ENCODE measurements at regions not wholly inside any gene's neighbourhood (a gene's known extent, or its start where the extent isn't known, plus 50 kb on each side); places are given as distances from the start of the nearest gene placed in this dataset.

GRCh38 chr6:25150863-25151262 lies 128.3 kb upstream of the CARMIL1 start (continued):
- no peak for TF ChIP-seq POU6F1 (CRISPR knock-in tag; IDR thresholded peaks at IDR 0.05; ENCODE audit: borderline replicate concordance, low read depth)
- no peak for TF ChIP-seq ZNF8 (CRISPR knock-in tag; IDR thresholded peaks at IDR 0.05)
- no peak for TF ChIP-seq GLIS3 (CRISPR knock-in tag; IDR thresholded peaks at IDR 0.05)
- TF ChIP-seq CSRNP3 (CRISPR knock-in tag; IDR thresholded peaks at IDR 0.05): no peak
- no peak for TF ChIP-seq ARNTL (CRISPR knock-in tag; IDR thresholded peaks at IDR 0.05; ENCODE audit: borderline replicate concordance, low read depth)
- TF ChIP-seq SNAI2 (CRISPR knock-in tag; IDR thresholded peaks at IDR 0.05): no peak
- TF ChIP-seq TCF4 (CRISPR knock-in tag; IDR thresholded peaks at IDR 0.05; ENCODE audit: borderline replicate concordance): no peak

- TF ChIP-seq ESRRG (CRISPR knock-in tag; IDR thresholded peaks at IDR 0.05) (no peak), TSHZ2 (CRISPR knock-in tag; IDR thresholded peaks at IDR 0.05) (no peak), SNAI2 (CRISPR knock-in tag; IDR thresholded peaks at IDR 0.05) (no peak), ISL1 (CRISPR knock-in tag; IDR thresholded peaks at IDR 0.05) (no peak), CSDC2 (CRISPR knock-in tag; IDR thresholded peaks at IDR 0.05) (no peak), CREB5 (CRISPR knock-in tag; IDR thresholded peaks at IDR 0.05; ENCODE audit: low read depth) (no peak), ZNF565 (CRISPR knock-in tag; conservative IDR thresholded peaks at IDR 0.05; ENCODE audit: low read depth) (no peak), TCF4 (CRISPR knock-in tag; IDR thresholded peaks at IDR 0.05; ENCODE audit: borderline replicate concordance) (no peak), OSR1 (CRISPR knock-in tag; IDR thresholded peaks at IDR 0.05) (no peak), ARNTL (CRISPR knock-in tag; IDR thresholded peaks at IDR 0.05; ENCODE audit: borderline replicate concordance, low read depth) (no peak)
- ATAC-seq: no peak
Observed at GRCh38 chr6:25153079-25153478, 126.1 kb upstream of the CARMIL1 start.

GRCh38 chr6:25154034-25154596 lies 125.1 kb upstream of the CARMIL1 start:
- no peak for ATAC-seq
- TF ChIP-seq CREB5 (CRISPR knock-in tag; IDR thresholded peaks at IDR 0.05; ENCODE audit: low read depth): no peak
- TF ChIP-seq OSR1 (CRISPR knock-in tag; IDR thresholded peaks at IDR 0.05): no peak
- no peak for TF ChIP-seq ZC3H10 (CRISPR knock-in tag; IDR thresholded peaks at IDR 0.05)
- TF ChIP-seq ISL1 (CRISPR knock-in tag; IDR thresholded peaks at IDR 0.05): no peak
- TF ChIP-seq TOX (CRISPR knock-in tag; IDR thresholded peaks at IDR 0.05; ENCODE audit: borderline replicate concordance): no peak
- TF ChIP-seq ZFP3 (CRISPR knock-in tag; IDR thresholded peaks at IDR 0.05): no peak
- TF ChIP-seq TCF4 (CRISPR knock-in tag; IDR thresholded peaks at IDR 0.05; ENCODE audit: borderline replicate concordance): no peak
- no peak for TF ChIP-seq POU6F1 (CRISPR knock-in tag; IDR thresholded peaks at IDR 0.05; ENCODE audit: borderline replicate concordance, low read depth)
- no peak for TF ChIP-seq PPARA (CRISPR knock-in tag; IDR thresholded peaks at IDR 0.05; ENCODE audit: borderline replicate concordance)
- no peak for TF ChIP-seq TSHZ2 (CRISPR knock-in tag; IDR thresholded peaks at IDR 0.05)
- TF ChIP-seq CSDC2 (CRISPR knock-in tag; IDR thresholded peaks at IDR 0.05): no peak
- no peak for TF ChIP-seq GLIS3 (CRISPR knock-in tag; IDR thresholded peaks at IDR 0.05)
- no peak for TF ChIP-seq SNAI2 (CRISPR knock-in tag; IDR thresholded peaks at IDR 0.05)
- TF ChIP-seq PATZ1 (CRISPR knock-in tag; IDR thresholded peaks at IDR 0.05; ENCODE audit: borderline replicate concordance): no peak
- no peak for TF ChIP-seq BACH2 (CRISPR knock-in tag; IDR thresholded peaks at IDR 0.05; ENCODE audit: borderline replicate concordance)
- TF ChIP-seq RARB (CRISPR knock-in tag; IDR thresholded peaks at IDR 0.05): no peak

Data from SK-N-SH treated with all-trans-retinoic acid at 6 μM for 48 hours (cell line).